Tibial artery (tissue), 4 donors: ENCODE measurements at regions not wholly inside any gene's neighbourhood (a gene's known extent, or its start where the extent isn't known, plus 50 kb on each side); places are given as distances from the start of the nearest gene placed in this dataset.
"Not testable (repeated sequence)": the region's sequence is repeated elsewhere in the genome, so short reads cannot be mapped to it uniquely, and the experiment has no call there.

Experiments
- DNase-seq, 2 donors: peaks; one replicate each; pipeline ENCODE4 v3.0.0-alpha.2; 2019
- H3K27ac ChIP-seq, 2 donors: fragments of 200-600 bp; sonication (generic) in 1 of 2; 1 replicate in 1 of 2; 2 replicates in 1 of 2; pipeline ENCODE4 v1.5.1; 2018 to 2019; ENCODE audit warnings: mild to moderate bottlenecking in 1 of 2
- H3K27me3 ChIP-seq, 2 donors: fragments of 200-600 bp; sonication (generic) in 1 of 2; one replicate each; pipeline versions ENCODE4 v1.5.1 to v1.6.0; 2016 to 2019
- H3K36me3 ChIP-seq, 3 donors: fragments of 200-600 bp; sonication (generic) in 2 of 3; one replicate each; pipeline ENCODE4 v1.5.1; 2016 to 2019; ENCODE audit warnings: mild to moderate bottlenecking in 2 of 3
- H3K4me1 ChIP-seq, 4 donors: fragments of 200-600 bp; sonication (generic) in 2 of 4; 1 replicate in 3 of 4; 2 replicates in 1 of 4; pipeline ENCODE4 v1.5.1; 2016 to 2019
- H3K4me3 ChIP-seq, 2 donors: fragments of 200-600 bp; sonication (generic) in 1 of 2; 1 replicate in 1 of 2; 2 replicates in 1 of 2; pipeline ENCODE4 v1.5.1; 2018 to 2019; ENCODE audit warnings: mild to moderate bottlenecking in 2 of 2
- H3K9me3 ChIP-seq, 3 donors: fragments of 200-600 bp; sonication (generic) in 1 of 3; one replicate each; pipeline ENCODE4 v1.5.1; 2016 to 2019
- intact Hi-C: fragments of 100-400 bp; cut with DNase I; formaldehyde crosslinking; loops from one replicate; pipeline ENCODE4 v1.15.0; 2023; ENCODE audit warnings: low total_unique reads

DNA sequence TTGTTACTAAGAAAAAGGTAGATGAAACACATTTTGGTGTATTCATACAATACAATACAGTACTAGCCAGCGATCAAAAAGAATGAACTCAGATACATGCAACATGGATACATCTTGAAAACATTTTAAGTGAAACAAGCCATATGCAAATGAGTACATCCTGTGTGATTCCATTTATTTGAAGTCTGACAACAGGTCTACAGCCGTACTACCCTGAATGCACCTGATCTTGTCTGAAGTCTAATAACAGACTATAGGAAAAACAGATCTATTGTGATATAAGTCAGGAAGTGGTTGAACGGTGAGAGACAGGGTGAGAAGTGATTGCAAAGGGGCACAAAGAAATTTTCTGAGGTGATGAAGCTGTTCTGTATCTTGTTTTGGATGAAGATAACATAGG is 146.9 kb downstream of the NBPF8 start:
- intact Hi-C loops, H3K4me3 ChIP-seq, H3K9me3 ChIP-seq, H3K4me1 ChIP-seq, DNase-seq, H3K27me3 ChIP-seq, H3K36me3 ChIP-seq, H3K27ac ChIP-seq: not testable (repeated sequence)

DNA sequence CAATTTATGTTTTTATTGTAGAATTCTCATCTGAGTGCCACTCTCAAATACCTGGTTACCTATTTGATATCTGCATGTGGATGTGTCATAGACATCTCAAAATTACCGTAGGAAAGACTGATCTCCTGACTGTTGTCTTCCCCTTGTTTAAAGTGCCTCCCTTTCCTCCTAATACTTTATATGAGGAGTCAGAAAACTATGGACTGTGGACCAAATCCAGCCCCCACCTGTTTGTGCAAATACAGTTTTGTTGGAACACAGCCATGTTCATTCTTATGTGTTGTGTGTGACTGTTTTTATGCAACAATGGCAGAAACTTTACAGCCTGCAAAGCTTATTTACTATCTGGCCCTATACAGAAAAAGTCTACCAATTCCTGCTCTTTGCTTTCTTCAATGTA is 150.6 kb downstream of the NBPF8 start:
- H3K4me3 ChIP-seq, DNase-seq, H3K27me3 ChIP-seq, H3K4me1 ChIP-seq, H3K36me3 ChIP-seq, H3K9me3 ChIP-seq, H3K27ac ChIP-seq, intact Hi-C loops: not testable (repeated sequence)

GRCh38 chr1:120567620-120568019 is 152.8 kb downstream of the NBPF8 start:
- DNase-seq, H3K36me3 ChIP-seq, H3K27ac ChIP-seq, H3K9me3 ChIP-seq, H3K4me3 ChIP-seq, H3K4me1 ChIP-seq, intact Hi-C loops, H3K27me3 ChIP-seq: not testable (repeated sequence)

DNA sequence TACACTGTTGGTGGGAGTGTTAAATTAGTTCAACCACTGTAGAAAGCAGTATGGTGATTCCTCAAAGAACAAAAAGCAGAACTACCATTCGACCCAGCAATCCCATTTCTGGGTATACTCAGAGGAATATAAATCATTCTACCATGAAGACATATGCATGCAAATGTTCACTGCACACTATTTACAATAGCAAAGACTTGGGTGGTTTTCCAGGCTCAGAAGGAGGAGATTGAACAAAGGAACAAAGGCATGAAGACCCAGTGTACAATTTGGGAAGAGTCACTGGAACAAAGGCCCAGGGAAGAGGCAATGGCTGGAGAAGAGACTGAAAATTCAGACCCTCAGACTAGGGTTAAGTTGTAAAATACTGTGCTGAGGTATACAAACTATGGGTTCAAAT is 148.5 kb upstream of the NBPF26 start:
- H3K4me1 ChIP-seq, H3K36me3 ChIP-seq, H3K27me3 ChIP-seq, intact Hi-C loops, DNase-seq, H3K9me3 ChIP-seq, H3K27ac ChIP-seq, H3K4me3 ChIP-seq: not testable (repeated sequence)

GRCh38 chr1:120582135-120582534 is 141.6 kb upstream of the NBPF26 start:
- H3K36me3 ChIP-seq, H3K4me1 ChIP-seq, H3K9me3 ChIP-seq, intact Hi-C loops, H3K27me3 ChIP-seq, DNase-seq, H3K27ac ChIP-seq, H3K4me3 ChIP-seq: not testable (repeated sequence)

DNA sequence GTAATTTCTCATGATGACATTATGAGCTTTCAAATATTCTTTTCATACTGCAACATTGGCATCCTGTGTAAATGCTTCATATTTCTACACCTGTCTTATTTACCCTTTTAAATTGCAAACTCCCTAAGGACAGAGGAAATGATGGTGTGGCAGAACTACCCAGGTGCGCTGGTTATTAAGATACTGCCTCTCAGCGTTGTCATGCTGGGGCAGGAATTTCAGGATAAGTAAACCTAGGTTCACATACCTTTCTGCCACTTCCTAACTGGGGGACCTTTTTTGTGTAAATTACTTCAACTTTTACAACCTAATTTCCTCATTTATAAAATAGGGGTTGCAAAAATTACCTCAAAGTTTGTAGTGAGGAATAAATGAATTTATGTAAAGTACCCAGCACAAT is 137.7 kb upstream of the NBPF26 start:
- H3K36me3 ChIP-seq, H3K27ac ChIP-seq, H3K4me1 ChIP-seq, H3K4me3 ChIP-seq, DNase-seq, H3K27me3 ChIP-seq, H3K9me3 ChIP-seq, intact Hi-C loops: not testable (repeated sequence)

DNA sequence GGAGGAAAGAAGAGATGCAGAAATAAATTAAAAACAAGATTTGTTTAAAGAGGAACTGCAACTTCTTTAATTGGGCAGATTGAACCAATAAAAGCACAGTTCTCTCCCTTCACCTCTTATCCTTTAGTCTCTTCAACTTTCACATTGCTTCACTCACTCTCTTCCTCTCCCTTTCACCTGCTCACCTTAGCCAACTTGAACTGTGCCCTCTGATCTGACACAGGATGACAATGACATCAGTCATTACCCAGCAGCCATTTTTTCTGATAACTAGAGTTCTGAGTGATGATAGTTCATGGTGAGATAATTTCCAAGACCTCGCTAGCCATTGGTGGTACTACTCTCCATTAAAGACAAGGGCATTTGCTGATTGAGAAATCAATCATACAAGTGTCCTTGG is 134.9 kb upstream of the NBPF26 start:
- H3K27ac ChIP-seq, H3K4me3 ChIP-seq, H3K9me3 ChIP-seq, H3K27me3 ChIP-seq, H3K36me3 ChIP-seq, H3K4me1 ChIP-seq, intact Hi-C loops, DNase-seq: not testable (repeated sequence)

GRCh38 chr1:120591774-120592173 is 132.0 kb upstream of the NBPF26 start:
- H3K27me3 ChIP-seq, intact Hi-C loops, H3K27ac ChIP-seq: not testable (repeated sequence)

GRCh38 chr1:120592943-120593342 is 130.8 kb upstream of the NBPF26 start:
- H3K4me3 ChIP-seq, H3K36me3 ChIP-seq, H3K27ac ChIP-seq, H3K9me3 ChIP-seq, intact Hi-C loops, H3K27me3 ChIP-seq, DNase-seq, H3K4me1 ChIP-seq: not testable (repeated sequence)

More at GRCh38 chr1:120591774-120592173, 132.0 kb upstream of the NBPF26 start:
- H3K4me1 ChIP-seq, H3K9me3 ChIP-seq, DNase-seq, H3K4me3 ChIP-seq, H3K36me3 ChIP-seq: not testable (repeated sequence)

DNA sequence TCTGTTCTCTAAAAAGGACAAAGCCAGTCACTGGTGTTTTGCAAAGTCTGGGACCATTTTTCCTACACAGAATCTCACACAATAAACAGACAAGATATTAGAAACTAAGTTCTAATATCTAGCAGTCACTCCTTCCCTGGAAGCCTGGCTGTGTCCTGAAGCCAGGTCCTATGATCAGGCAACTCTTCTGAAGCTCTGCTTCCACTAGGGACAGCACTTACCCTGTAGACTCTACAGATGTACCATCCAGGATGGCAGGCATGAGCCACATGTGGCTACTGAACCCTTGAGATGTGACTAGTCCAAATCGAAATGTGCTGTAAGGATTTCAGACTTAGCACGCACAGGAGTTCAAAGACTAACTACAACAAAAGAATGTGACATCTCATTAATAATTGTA is 130.1 kb upstream of the NBPF26 start:
- H3K27me3 ChIP-seq, H3K36me3 ChIP-seq, H3K4me3 ChIP-seq, H3K4me1 ChIP-seq, H3K9me3 ChIP-seq, DNase-seq, H3K27ac ChIP-seq, intact Hi-C loops: not testable (repeated sequence)

DNA sequence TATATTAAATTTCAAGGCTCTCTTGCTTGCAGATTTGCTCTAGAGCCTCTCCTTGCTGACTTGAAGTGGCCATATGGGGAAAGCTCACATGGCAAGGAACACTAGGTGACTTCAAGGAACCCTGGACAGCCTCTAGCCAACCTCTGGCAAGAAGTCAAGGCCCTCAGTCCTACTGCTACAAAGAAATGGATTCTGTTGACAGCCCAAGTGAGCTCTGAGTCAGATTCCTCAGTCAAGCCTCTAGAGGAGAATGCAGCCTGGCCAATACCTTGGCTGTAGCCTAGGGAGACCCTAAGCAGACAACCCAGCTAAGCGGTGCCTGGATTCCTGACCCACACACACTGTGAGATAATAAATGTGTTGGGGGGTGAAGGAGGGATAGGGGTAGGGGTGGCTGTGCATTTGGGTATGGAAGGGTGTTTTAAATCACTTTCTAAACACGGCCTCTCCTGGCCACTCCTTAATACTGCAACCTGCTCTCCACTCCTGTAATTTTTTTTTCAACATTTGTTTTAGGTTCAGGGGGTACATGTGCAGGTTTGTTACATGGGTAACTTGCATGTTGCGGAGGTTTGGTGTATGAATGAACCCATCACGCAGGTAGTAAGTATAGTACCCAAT is 125.3 kb upstream of the NBPF26 start:
- DNase-seq, intact Hi-C loops, H3K4me3 ChIP-seq, H3K27me3 ChIP-seq, H3K27ac ChIP-seq, H3K9me3 ChIP-seq, H3K36me3 ChIP-seq, H3K4me1 ChIP-seq: not testable (repeated sequence)

DNA sequence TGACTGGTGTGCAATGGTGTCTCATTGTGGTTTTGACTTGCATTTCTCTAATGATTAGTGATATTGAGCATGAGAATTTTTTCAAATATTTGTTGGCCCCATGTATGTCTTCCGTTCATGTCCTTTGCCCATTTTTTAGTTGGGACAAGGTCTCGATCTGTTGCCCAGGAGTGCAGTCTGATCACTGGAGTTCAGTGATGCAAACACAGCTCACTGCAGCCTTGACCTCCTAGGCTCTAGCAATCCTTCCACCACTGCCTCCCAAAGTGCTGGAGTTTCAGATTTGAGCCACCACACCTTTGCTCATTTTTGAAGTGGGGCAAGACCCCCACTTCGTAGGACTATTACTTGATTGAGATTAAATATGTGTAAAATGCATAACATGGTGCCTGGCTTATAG is 124.2 kb upstream of the NBPF26 start:
- DNase-seq, intact Hi-C loops, H3K27ac ChIP-seq, H3K9me3 ChIP-seq, H3K36me3 ChIP-seq, H3K27me3 ChIP-seq, H3K4me3 ChIP-seq, H3K4me1 ChIP-seq: not testable (repeated sequence)

DNA sequence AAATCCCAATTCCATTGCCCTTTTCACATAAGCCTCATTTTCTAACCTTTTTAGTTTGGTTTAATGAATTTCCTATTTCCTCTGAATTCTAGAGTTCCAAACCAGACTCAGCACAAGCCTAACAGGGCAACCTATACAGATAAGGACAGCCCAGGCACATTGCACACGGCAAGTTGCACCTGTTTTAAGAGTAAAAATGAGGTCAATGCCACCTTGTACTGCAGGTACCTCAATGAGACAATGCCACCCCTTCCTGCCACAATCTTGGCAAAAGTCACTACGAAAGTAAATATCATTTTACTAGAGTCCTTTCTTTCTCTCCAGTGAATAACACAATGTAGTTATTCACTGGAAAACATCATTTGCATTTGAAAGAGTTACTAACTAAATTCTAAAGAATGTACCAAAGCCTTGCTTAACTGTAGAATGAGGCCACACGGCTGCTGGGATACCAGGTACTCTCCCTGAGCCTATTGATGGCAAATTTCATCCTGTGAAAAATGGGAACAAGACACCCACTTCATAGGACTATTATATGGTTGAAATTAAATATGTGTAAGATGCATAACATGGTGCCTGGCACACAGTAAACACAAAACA is 123.2 kb upstream of the NBPF26 start:
- H3K9me3 ChIP-seq, H3K4me1 ChIP-seq, intact Hi-C loops, H3K27ac ChIP-seq, H3K4me3 ChIP-seq, DNase-seq, H3K36me3 ChIP-seq, H3K27me3 ChIP-seq: not testable (repeated sequence)

- H3K4me3 ChIP-seq, H3K27me3 ChIP-seq, intact Hi-C loops, H3K36me3 ChIP-seq, H3K4me1 ChIP-seq, H3K9me3 ChIP-seq, DNase-seq, H3K27ac ChIP-seq: not testable (repeated sequence)
Observed at GRCh38 chr1:120607882-120608281, 115.9 kb upstream of the NBPF26 start.
